UCSD-AML1 (cell line): ENCODE measurements at regions not wholly inside any gene's neighbourhood (a gene's known extent, or its start where the extent isn't known, plus 50 kb on each side); places are given as distances from the start of the nearest gene placed in this dataset.

Experiments used
- DNase-seq: peaks from one replicate; lab custom pipeline; 2025; ENCODE audit not compliant: unreplicated experiment; lab: John Stamatoyannopoulos, UW

GRCh38 chr9:127553793-127554192 is 58.3 kb upstream of the STXBP1 start:
- no peak for DNase-seq

- DNase-seq, result no peak
These were observed 56.9 kb upstream of the STXBP1 start for GRCh38 chr9:127554966-127555839.

GRCh38 chr9:127555840-127556820 is 55.9 kb upstream of the STXBP1 start:
- peak; percentile 87 for DNase-seq

- DNase-seq, result no peak
These were observed 55.2 kb upstream of the STXBP1 start for GRCh38 chr9:127556871-127557270.

- DNase-seq, result peak; percentile 61
These were observed 54.6 kb upstream of the STXBP1 start for GRCh38 chr9:127557466-127557869.

GRCh38 chr9:127557998-127558546 is 54.0 kb upstream of the STXBP1 start:
- DNase-seq, result no peak

GRCh38 chr9:127558581-127559246 is 53.4 kb upstream of the STXBP1 start:
- no peak for DNase-seq

GRCh38 chr9:127559247-127559680 is 52.8 kb upstream of the STXBP1 start:
- DNase-seq, result no peak

- DNase-seq, result peak; percentile 69
These were observed 50.4 kb upstream of the STXBP1 start for GRCh38 chr9:127561491-127562278.
